Neural progenitor cell (in vitro differentiated cells): ENCODE measurements at regions not wholly inside any gene's neighbourhood (a gene's known extent, or its start where the extent isn't known, plus 50 kb on each side); places are given as distances from the start of the nearest gene placed in this dataset.

Experiments used
- EZH2 ChIP-seq: fragments of 200-600 bp; sonication (generic); IDR thresholded peaks from 2 replicates; pipeline ENCODE4 v1.6.1; 2017; ENCODE audit warnings: antibody characterized with exemption, mild to moderate bottlenecking, moderate library complexity
- EZH2phosphoT487 ChIP-seq: fragments of 200-600 bp; sonication (generic); IDR thresholded peaks from 2 replicates; pipeline ENCODE4 v1.6.1; 2017; ENCODE audit warnings: antibody characterized with exemption
- TF ChIP-seq, protein P1 (sequence below): fragments of 200-600 bp; sonication (generic); IDR thresholded peaks from 2 replicates; pipeline ENCODE4 v1.5.1; 2017; ENCODE audit warnings: antibody characterized with exemption, mild to moderate bottlenecking

DNA sequence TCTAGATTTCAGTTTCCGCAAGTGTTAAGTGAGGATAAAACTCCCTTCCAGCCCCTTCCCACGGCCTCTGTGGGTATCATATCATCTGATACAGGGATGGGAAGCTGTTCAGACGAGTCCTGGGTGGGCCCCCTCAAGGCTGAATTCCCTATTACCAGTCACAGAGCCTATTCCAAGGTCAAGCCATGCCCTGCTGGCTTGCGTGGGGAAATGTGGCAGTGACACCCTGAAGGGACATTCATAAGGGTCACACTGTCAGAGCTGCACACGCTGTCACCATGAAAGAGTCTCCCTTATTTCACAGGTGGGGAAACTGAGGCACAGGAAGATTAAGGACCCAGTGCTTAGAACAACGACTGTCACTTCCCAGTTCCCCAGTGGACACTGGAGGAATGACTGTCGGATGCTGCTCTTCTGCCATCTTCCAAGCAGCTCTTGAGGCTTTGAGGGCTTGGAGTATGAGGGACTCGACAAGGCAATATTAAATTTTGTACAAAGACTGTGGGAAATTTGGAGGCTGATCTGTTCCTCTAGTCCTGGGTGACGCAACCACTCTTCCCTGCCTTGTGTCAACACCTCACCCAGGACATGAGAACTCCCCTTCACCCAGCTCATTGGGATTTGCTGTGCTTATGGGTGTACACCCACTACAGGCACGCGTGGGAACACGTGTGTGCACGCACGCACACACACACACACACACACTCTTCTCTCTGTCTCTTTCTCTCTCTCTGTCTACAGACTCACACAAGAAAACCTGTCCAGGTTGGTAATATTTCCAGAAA, 386.0 kb downstream of the RPS24 start:
- TF ChIP-seq, protein P1, sequence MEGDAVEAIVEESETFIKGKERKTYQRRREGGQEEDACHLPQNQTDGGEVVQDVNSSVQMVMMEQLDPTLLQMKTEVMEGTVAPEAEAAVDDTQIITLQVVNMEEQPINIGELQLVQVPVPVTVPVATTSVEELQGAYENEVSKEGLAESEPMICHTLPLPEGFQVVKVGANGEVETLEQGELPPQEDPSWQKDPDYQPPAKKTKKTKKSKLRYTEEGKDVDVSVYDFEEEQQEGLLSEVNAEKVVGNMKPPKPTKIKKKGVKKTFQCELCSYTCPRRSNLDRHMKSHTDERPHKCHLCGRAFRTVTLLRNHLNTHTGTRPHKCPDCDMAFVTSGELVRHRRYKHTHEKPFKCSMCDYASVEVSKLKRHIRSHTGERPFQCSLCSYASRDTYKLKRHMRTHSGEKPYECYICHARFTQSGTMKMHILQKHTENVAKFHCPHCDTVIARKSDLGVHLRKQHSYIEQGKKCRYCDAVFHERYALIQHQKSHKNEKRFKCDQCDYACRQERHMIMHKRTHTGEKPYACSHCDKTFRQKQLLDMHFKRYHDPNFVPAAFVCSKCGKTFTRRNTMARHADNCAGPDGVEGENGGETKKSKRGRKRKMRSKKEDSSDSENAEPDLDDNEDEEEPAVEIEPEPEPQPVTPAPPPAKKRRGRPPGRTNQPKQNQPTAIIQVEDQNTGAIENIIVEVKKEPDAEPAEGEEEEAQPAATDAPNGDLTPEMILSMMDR, result no peak
- no peak for TF ChIP-seq EZH2phosphoT487
- no peak for TF ChIP-seq EZH2
